Neutrophil (primary cell): ENCODE measurements at regions not wholly inside any gene's neighbourhood (a gene's known extent, or its start where the extent isn't known, plus 50 kb on each side); places are given as distances from the start of the nearest gene placed in this dataset.
"Not testable (repeated sequence)": the region's sequence is repeated elsewhere in the genome, so short reads cannot be mapped to it uniquely, and the experiment has no call there.

Experiments
- H3K27ac ChIP-seq: fragments of 200-600 bp; sonication (generic); 2 replicates; pipeline ENCODE4 v1.5.1; 2016; ENCODE audit warnings: mild to moderate bottlenecking, moderate library complexity
- H3K27me3 ChIP-seq: fragments of 200-600 bp; sonication (generic); 2 replicates; pipeline ENCODE4 v1.6.0; 2016; ENCODE audit warnings: mild to moderate bottlenecking
- H3K36me3 ChIP-seq: fragments of 200-600 bp; sonication (generic); 2 replicates; pipeline ENCODE4 v1.5.1; 2017
- H3K4me1 ChIP-seq, 2 experiments: fragments of 200-600 bp in 1 of 2; sonication (generic) in 1 of 2; 1 replicate in 1 of 2; 2 replicates in 1 of 2; pipeline versions ENCODE4 v1.5.1 to v1.6.1; 2013 to 2016; ENCODE audit warnings: low read depth in 1 of 2, low read length in 1 of 2, mild to moderate bottlenecking in 1 of 2, moderate library complexity in 1 of 2; ENCODE audit not compliant: control insufficient read depth in 1 of 2, insufficient read depth in 1 of 2
- H3K4me3 ChIP-seq, 2 experiments: fragments of 200-600 bp in 1 of 2; sonication (generic) in 1 of 2; 1 replicate in 1 of 2; 2 replicates in 1 of 2; pipeline ENCODE4 v1.5.1; 2013 to 2016; ENCODE audit warnings: low read depth in 1 of 2, low read length in 1 of 2, mild to moderate bottlenecking in 1 of 2, moderate library complexity in 1 of 2
- H3K9me3 ChIP-seq: fragments of 200-600 bp; sonication (generic); 2 replicates; pipeline ENCODE4 v1.5.1; 2016
- CTCF ChIP-seq: fragments of 200-600 bp; sonication (generic); IDR thresholded peaks from 2 replicates; pipeline ENCODE4 v1.5.1; 2016; ENCODE audit warnings: antibody characterized with exemption

DNA sequence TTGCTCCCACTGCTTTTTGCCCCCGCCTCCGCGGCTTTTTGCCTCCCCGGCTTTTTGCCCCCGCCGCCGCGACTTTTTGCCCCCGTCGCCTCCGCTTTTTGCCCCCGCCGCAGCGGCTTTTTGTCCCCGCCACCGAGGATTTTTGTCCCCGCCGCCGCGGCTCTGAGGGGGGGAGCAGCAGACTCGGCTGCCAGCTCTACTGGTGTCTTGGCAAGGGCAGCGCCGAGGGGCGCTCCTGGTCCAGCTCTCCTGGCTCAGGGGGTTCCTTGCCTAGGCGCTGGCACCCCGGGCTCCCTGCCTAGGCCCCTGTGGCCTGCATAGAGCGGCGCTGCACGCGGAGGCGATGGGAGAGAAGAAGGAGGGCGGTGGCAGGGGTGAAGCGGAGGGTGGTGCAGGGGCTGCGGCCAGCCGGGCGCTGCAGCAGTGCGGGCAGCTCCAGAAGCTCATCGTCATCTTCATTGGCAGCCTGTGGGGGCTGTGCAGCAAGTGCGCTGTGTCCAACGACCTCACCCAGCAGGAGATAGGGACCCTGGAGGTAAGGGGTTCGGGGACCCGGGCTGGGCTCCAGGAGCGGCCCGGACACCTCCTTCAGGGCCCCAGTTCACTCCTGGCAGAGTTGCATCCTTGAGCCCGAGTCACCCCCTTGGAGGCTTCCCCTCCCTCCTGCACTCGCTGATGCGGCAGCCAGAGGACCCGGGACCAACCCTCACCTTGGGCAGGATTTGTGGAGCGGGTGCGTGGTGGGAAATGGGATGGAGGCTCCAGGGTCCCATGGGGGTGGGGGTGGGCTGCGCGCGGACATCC is 642.4 kb downstream of the GOLGA6L6 start:
- Histone ChIP-seq H3K27me3 (no peaks in the 10 kb centered on the region), H3K36me3 (no peaks in the 10 kb centered on the region), H3K27ac (no peak overlapping the region), H3K4me1 (no peaks in the 10 kb centered on the region), H3K4me3 (no peak overlapping the region), H3K9me3 (peaks cover 3% of the 10 kb centered on the region)
- TF ChIP-seq CTCF: no peak

- not testable (repeated sequence) for H3K9me3 ChIP-seq, H3K27me3 ChIP-seq, H3K36me3 ChIP-seq, H3K27ac ChIP-seq, H3K4me3 ChIP-seq, H3K4me1 ChIP-seq
These were observed 652.8 kb downstream of the GOLGA6L6 start for GRCh38 chr15:19888811-19889210.

DNA sequence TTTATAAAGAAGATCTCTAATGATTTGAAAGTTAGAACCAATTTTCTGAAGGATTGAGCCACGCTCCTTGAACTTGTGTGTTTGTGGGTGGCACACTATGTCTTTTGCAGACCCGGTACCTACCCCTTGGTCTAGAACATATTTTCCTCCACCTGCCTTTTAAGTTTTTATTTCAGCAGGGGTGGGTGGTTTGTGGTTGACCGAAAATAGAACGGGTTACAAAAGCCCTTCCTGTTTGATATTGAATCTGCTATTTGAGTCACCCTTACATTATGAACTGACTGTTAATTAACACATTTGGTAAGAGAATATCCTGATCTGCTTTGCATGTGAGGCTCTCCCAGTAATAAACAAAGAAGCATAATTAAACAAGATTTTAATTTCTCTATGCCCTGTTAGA is 697.5 kb downstream of the GOLGA6L6 start:
- not testable (repeated sequence) for H3K27ac ChIP-seq, H3K9me3 ChIP-seq, H3K36me3 ChIP-seq, H3K4me1 ChIP-seq, H3K27me3 ChIP-seq, H3K4me3 ChIP-seq
